SK-N-SH (cell line): ENCODE measurements at regions not wholly inside any gene's neighbourhood (a gene's known extent, or its start where the extent isn't known, plus 50 kb on each side); places are given as distances from the start of the nearest gene placed in this dataset.

Experiments
- CTCF ChIP-seq: fragments of 200-600 bp; sonication (generic); IDR thresholded peaks from 2 replicates; pipeline ENCODE4 v1.6.1; 2017; ENCODE audit warnings: antibody characterized with exemption, mild to moderate bottlenecking, moderate library complexity
- POLR2AphosphoS5 ChIP-seq: IDR thresholded peaks from 2 replicates; pipeline ENCODE4 v1.6.1; 2012; ENCODE audit warnings: low read depth, low read length
- REST ChIP-seq: IDR thresholded peaks from 2 replicates; pipeline ENCODE4 v1.6.1; 2012; ENCODE audit warnings: mild to moderate bottlenecking, low read depth, low read length, moderate library complexity
- RFX5 ChIP-seq: IDR thresholded peaks from 2 replicates; pipeline ENCODE4 v1.6.1; 2012; ENCODE audit warnings: mild to moderate bottlenecking, improper control_type of control experiment, low read length
- TAF1 ChIP-seq: IDR thresholded peaks from 2 replicates; pipeline ENCODE4 v1.6.1; 2012; ENCODE audit warnings: low read depth, mild to moderate bottlenecking, low read length, moderate library complexity, borderline replicate concordance
- TEAD4 ChIP-seq: IDR thresholded peaks from 2 replicates; pipeline ENCODE4 v1.4.0; 2012; ENCODE audit warnings: mild to moderate bottlenecking, borderline replicate concordance; ENCODE audit not compliant: insufficient read depth
- TF ChIP-seq, protein P1 (sequence below): IDR thresholded peaks from 2 replicates; pipeline ENCODE4 v1.4.0; 2012; ENCODE audit warnings: low read depth, borderline replicate concordance

GRCh38 chr10:36271627-36272340 is 629.7 kb upstream of the FZD8 start:
- TF ChIP-seq, protein P1, sequence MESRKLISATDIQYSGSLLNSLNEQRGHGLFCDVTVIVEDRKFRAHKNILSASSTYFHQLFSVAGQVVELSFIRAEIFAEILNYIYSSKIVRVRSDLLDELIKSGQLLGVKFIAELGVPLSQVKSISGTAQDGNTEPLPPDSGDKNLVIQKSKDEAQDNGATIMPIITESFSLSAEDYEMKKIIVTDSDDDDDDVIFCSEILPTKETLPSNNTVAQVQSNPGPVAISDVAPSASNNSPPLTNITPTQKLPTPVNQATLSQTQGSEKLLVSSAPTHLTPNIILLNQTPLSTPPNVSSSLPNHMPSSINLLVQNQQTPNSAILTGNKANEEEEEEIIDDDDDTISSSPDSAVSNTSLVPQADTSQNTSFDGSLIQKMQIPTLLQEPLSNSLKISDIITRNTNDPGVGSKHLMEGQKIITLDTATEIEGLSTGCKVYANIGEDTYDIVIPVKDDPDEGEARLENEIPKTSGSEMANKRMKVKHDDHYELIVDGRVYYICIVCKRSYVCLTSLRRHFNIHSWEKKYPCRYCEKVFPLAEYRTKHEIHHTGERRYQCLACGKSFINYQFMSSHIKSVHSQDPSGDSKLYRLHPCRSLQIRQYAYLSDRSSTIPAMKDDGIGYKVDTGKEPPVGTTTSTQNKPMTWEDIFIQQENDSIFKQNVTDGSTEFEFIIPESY, result no peak
- TF ChIP-seq CTCF, result no peak
- no peak for TF ChIP-seq TAF1
- TF ChIP-seq RFX5, result no peak
- TF ChIP-seq TEAD4, result no peak
- TF ChIP-seq REST, result no peak
- no peak for TF ChIP-seq POLR2AphosphoS5
